Retinal pigment epithelial cell (primary cell): ENCODE measurements at regions not wholly inside any gene's neighbourhood (a gene's known extent, or its start where the extent isn't known, plus 50 kb on each side); places are given as distances from the start of the nearest gene placed in this dataset.

Source experiments
- DNase-seq: peaks from one replicate; pipeline ENCODE4 v3.0.0-alpha.2; 2010; ENCODE audit warnings: low read depth
- H3K4me3 ChIP-seq: 2 replicates; pipeline ENCODE4 v1.5.1; 2011; ENCODE audit warnings: mild to moderate bottlenecking, low read length, control low read depth, moderate library complexity
- TF ChIP-seq, protein P1 (sequence below): conservative IDR thresholded peaks from 2 replicates; pipeline ENCODE4 v1.5.1; 2011; ENCODE audit warnings: low read depth, low read length, control low read depth, inconsistent platforms

DNA sequence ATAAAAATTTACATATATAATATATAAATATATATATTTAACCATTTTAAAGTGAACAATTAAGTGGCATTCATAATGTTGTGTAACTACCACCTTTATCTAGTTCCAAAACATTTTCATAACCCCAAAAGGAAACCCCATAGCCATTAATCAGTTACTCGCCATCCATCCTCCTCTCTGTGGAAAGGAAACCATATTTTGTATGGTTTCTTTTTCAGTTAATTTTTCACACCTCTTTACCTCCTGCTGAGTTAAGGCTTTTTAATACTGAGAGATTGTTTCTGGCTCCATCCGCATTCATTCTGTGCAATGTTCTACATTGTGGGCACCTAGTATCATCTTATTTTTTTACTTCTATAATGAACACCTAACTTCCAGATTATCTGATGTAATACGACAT lies 512.1 kb downstream of the LMO4 start:
- TF ChIP-seq, protein P1, sequence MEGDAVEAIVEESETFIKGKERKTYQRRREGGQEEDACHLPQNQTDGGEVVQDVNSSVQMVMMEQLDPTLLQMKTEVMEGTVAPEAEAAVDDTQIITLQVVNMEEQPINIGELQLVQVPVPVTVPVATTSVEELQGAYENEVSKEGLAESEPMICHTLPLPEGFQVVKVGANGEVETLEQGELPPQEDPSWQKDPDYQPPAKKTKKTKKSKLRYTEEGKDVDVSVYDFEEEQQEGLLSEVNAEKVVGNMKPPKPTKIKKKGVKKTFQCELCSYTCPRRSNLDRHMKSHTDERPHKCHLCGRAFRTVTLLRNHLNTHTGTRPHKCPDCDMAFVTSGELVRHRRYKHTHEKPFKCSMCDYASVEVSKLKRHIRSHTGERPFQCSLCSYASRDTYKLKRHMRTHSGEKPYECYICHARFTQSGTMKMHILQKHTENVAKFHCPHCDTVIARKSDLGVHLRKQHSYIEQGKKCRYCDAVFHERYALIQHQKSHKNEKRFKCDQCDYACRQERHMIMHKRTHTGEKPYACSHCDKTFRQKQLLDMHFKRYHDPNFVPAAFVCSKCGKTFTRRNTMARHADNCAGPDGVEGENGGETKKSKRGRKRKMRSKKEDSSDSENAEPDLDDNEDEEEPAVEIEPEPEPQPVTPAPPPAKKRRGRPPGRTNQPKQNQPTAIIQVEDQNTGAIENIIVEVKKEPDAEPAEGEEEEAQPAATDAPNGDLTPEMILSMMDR = no peak
- no peak overlapping the region for H3K4me3 ChIP-seq
- DNase-seq = no peak

DNA sequence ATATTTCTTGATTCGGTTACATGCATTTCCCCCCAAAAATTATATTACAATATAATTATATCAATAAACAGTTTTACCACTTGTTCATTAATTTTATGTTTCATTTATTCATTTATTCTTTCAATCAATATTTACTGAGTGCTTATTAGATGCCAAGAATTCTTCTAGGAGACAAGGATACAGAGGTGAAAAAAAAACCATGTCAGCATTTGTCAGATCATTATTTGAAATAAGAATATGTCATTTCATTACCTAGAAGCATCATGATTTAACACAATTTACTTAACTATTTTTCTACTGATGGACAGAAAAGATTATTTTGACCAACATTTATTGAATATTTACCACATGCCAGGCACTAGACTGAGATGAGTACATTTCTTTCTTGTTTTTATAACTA lies 512.7 kb downstream of the LMO4 start:
- H3K4me3 ChIP-seq = no peak overlapping the region
- no peak for DNase-seq
- TF ChIP-seq, protein P1 = no peak

DNA sequence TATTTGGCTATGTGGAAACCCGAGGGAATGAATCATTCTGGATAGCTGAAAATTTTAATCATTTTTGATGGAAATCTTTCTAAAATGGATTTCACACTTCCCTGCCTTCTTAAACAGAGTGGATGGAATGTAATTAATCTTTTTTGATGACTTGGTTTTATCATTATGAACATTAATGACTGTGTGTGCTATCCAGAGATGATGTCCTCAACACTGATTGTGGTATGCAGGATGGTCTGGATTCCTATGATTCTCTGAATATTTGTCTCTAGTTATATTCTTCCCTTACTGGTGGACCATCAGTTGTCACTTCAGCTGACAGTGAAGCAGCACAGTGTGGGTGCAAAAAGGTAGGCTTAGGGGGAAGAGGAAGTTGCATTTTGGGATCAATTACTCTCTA lies 513.5 kb downstream of the LMO4 start:
- no peak for DNase-seq
- TF ChIP-seq, protein P1 = no peak
- H3K4me3 ChIP-seq = no peak overlapping the region

GRCh38 chr1:87844251-87844650 lies 515.6 kb downstream of the LMO4 start:
- TF ChIP-seq, protein P1 = no peak
- no peak overlapping the region for H3K4me3 ChIP-seq
- DNase-seq = peak; percentile 39

- no peak overlapping the region for H3K4me3 ChIP-seq
- DNase-seq = no peak
- TF ChIP-seq, protein P1 = no peak
These were observed 522.8 kb downstream of the LMO4 start for GRCh38 chr1:87851490-87851889.

GRCh38 chr1:87852410-87853161 lies 523.9 kb downstream of the LMO4 start:
- TF ChIP-seq, protein P1 = no peak
- H3K4me3 ChIP-seq = no peak overlapping the region
- DNase-seq = no peak
